Activated naive CD4-positive, alpha-beta T cell treated with anti-CD3 and anti-CD28 coated beads, Interleukin-2, amount 50 U/mL, for 72 hours (primary cell): ENCODE measurements at regions not wholly inside any gene's neighbourhood (a gene's known extent, or its start where the extent isn't known, plus 50 kb on each side); places are given as distances from the start of the nearest gene placed in this dataset.
"Not testable (repeated sequence)": the region's sequence is repeated elsewhere in the genome, so short reads cannot be mapped to it uniquely, and the experiment has no call there.

Experiments used
- ATAC-seq, 2 donors: fragments of 150-1000 bp; cut with Tn5 transposase; 2 replicates each; pipeline ENCODE4 v1.10.0; 2021; ENCODE audit warnings: mild to moderate bottlenecking in 2 of 2, moderate library complexity in 2 of 2
- DNase-seq, 2 donors: peaks; one replicate each; pipeline ENCODE4 v3.0.0; 2021 to 2022; ENCODE audit warnings: low spot score in 2 of 2
- H3K27ac Mint-ChIP-seq, 2 donors: one replicate each; pipeline ENCODE4 v1.8.0; 2022; ENCODE audit warnings: mild to moderate bottlenecking in 2 of 2, mixed read lengths in 2 of 2
- H3K36me3 Mint-ChIP-seq, 2 donors: one replicate each; pipeline ENCODE4 v1.8.0; 2022; ENCODE audit warnings: mixed read lengths in 2 of 2
- H3K9me3 Mint-ChIP-seq, 2 donors: one replicate each; pipeline ENCODE4 v1.8.0; 2022; ENCODE audit warnings: mixed read lengths in 2 of 2

GRCh38 chr3:28978092-28978491, 302.8 kb upstream of the RBMS3 start:
- DNase-seq (no peak), ATAC-seq (no peak)
- no peak overlapping the region for H3K27ac Mint-ChIP-seq
- peaks cover 0 to 5% of the 10 kb centered on the region in 2 donors for H3K9me3 Mint-ChIP-seq
- no peaks in the 10 kb centered on the region for H3K36me3 Mint-ChIP-seq

GRCh38 chr3:28980131-28980530, 300.7 kb upstream of the RBMS3 start:
- no peaks in the 10 kb centered on the region for H3K36me3 Mint-ChIP-seq
- H3K27ac Mint-ChIP-seq = no peak overlapping the region
- no peak for ATAC-seq
- DNase-seq = no peak
- H3K9me3 Mint-ChIP-seq = peaks cover 0 to 5% of the 10 kb centered on the region in 2 donors

GRCh38 chr3:28980631-28981030, 300.2 kb upstream of the RBMS3 start:
- Mint-ChIP-seq H3K27ac (no peak overlapping the region), H3K36me3 (no peaks in the 10 kb centered on the region), H3K9me3 (peaks cover 0 to 5% of the 10 kb centered on the region in 2 donors)
- DNase-seq (no peak), ATAC-seq (peak in 1 of 2 donors; percentile 73)

- no peaks in the 10 kb centered on the region for H3K36me3 Mint-ChIP-seq
- H3K9me3 Mint-ChIP-seq = no peaks in the 10 kb centered on the region
- H3K27ac Mint-ChIP-seq = no peak overlapping the region
- ATAC-seq (no peak), DNase-seq (no peak)
Measured at GRCh38 chr3:28982906-28983305, 298.0 kb upstream of the RBMS3 start.

GRCh38 chr3:28986922-28987321, 293.9 kb upstream of the RBMS3 start:
- no peak for ATAC-seq
- Mint-ChIP-seq H3K9me3 (no peaks in the 10 kb centered on the region), H3K27ac (no peak overlapping the region), H3K36me3 (no peaks in the 10 kb centered on the region)
- DNase-seq = no peak

GRCh38 chr3:28989646-28990089, 291.2 kb upstream of the RBMS3 start:
- Mint-ChIP-seq H3K9me3 (peaks cover 0 to 6% of the 10 kb centered on the region in 2 donors), H3K27ac (peak overlapping the region in 1 of 2 donors; percentile 9), H3K36me3 (peaks cover 0 to 1% of the 10 kb centered on the region in 2 donors)
- DNase-seq (no peak), ATAC-seq (peak in 1 of 2 donors; percentile 99)

GRCh38 chr3:28994161-28994905, 286.5 kb upstream of the RBMS3 start:
- H3K36me3 Mint-ChIP-seq = peaks cover 0 to 4% of the 10 kb centered on the region in 2 donors
- H3K9me3 Mint-ChIP-seq = peaks cover 3 to 6% of the 10 kb centered on the region in 2 donors
- DNase-seq (no peak), ATAC-seq (no peak)
- H3K27ac Mint-ChIP-seq = no peak overlapping the region

- Mint-ChIP-seq H3K27ac (no peak overlapping the region), H3K36me3 (no peaks in the 10 kb centered on the region), H3K9me3 (no peaks in the 10 kb centered on the region)
- ATAC-seq (peak in 1 of 2 donors; percentile 22), DNase-seq (no peak)
Measured at GRCh38 chr3:29004885-29005599, 275.8 kb upstream of the RBMS3 start.

GRCh38 chr3:29005862-29006261, 275.0 kb upstream of the RBMS3 start:
- no peak for DNase-seq
- H3K36me3 Mint-ChIP-seq = no peaks in the 10 kb centered on the region
- no peaks in the 10 kb centered on the region for H3K9me3 Mint-ChIP-seq
- no peak for ATAC-seq
- no peak overlapping the region for H3K27ac Mint-ChIP-seq

- DNase-seq (no peak), ATAC-seq (no peak)
- H3K27ac Mint-ChIP-seq = no peak overlapping the region
- no peaks in the 10 kb centered on the region for H3K36me3 Mint-ChIP-seq
- no peaks in the 10 kb centered on the region for H3K9me3 Mint-ChIP-seq
Measured at GRCh38 chr3:29011441-29011840, 269.4 kb upstream of the RBMS3 start.

GRCh38 chr3:29011966-29012365, 268.9 kb upstream of the RBMS3 start:
- no peak overlapping the region for H3K27ac Mint-ChIP-seq
- no peaks in the 10 kb centered on the region for H3K9me3 Mint-ChIP-seq
- H3K36me3 Mint-ChIP-seq = no peaks in the 10 kb centered on the region
- ATAC-seq (no peak), DNase-seq (no peak)

GRCh38 chr3:29022976-29023375, 257.9 kb upstream of the RBMS3 start:
- no peak for ATAC-seq

GRCh38 chr3:29026286-29026685, 254.6 kb upstream of the RBMS3 start:
- H3K9me3 Mint-ChIP-seq = peaks cover 6 to 8% of the 10 kb centered on the region in 2 donors
- H3K36me3 Mint-ChIP-seq = peaks cover 0 to 6% of the 10 kb centered on the region in 2 donors
- peak overlapping the region in 1 of 2 donors; percentile 81 for H3K27ac Mint-ChIP-seq
- peak; percentile 50 to 99 for ATAC-seq
- no peak for DNase-seq

More at GRCh38 chr3:29022976-29023375, 257.9 kb upstream of the RBMS3 start:
- no peak for DNase-seq
- Mint-ChIP-seq H3K27ac (no peak overlapping the region), H3K36me3 (peaks cover 0 to 6% of the 10 kb centered on the region in 2 donors), H3K9me3 (peaks cover 6 to 8% of the 10 kb centered on the region in 2 donors)

GRCh38 chr3:29026959-29027358, 253.9 kb upstream of the RBMS3 start:
- Mint-ChIP-seq H3K27ac (no peak overlapping the region), H3K36me3 (peaks cover 0 to 6% of the 10 kb centered on the region in 2 donors), H3K9me3 (peaks cover 6 to 8% of the 10 kb centered on the region in 2 donors)
- ATAC-seq (no peak), DNase-seq (no peak)

- not testable (repeated sequence) for DNase-seq, H3K9me3 Mint-ChIP-seq, ATAC-seq
Measured at GRCh38 chr3:29031175-29031574, 249.7 kb upstream of the RBMS3 start.

GRCh38 chr3:29033511-29033910, 247.4 kb upstream of the RBMS3 start:
- no peak for ATAC-seq
- H3K27ac Mint-ChIP-seq = no peak overlapping the region
- no peak for DNase-seq
- H3K36me3 Mint-ChIP-seq = no peaks in the 10 kb centered on the region
- no peaks in the 10 kb centered on the region for H3K9me3 Mint-ChIP-seq

More at GRCh38 chr3:29031175-29031574, 249.7 kb upstream of the RBMS3 start:
- H3K36me3 Mint-ChIP-seq, H3K27ac Mint-ChIP-seq: not testable (repeated sequence)

- ATAC-seq (no peak), DNase-seq (no peak)
- H3K27ac Mint-ChIP-seq = no peak overlapping the region
- peaks cover 7 to 17% of the 10 kb centered on the region in 2 donors for H3K36me3 Mint-ChIP-seq
- peaks cover 8 to 18% of the 10 kb centered on the region in 2 donors for H3K9me3 Mint-ChIP-seq
Measured at GRCh38 chr3:29050155-29050554, 230.7 kb upstream of the RBMS3 start.
